Calu3 (cell line): ENCODE measurements at regions not wholly inside any gene's neighbourhood (a gene's known extent, or its start where the extent isn't known, plus 50 kb on each side); places are given as distances from the start of the nearest gene placed in this dataset.

Experiments
- BruUV-seq: library from RNA; stranded (reverse); fragments of 400-500 nt; replicated peaks from 2 replicates; lab custom pipeline; 2021; lab: Mats Ljungman, UMichigan
- CTCF ChIA-PET: fragments of 300-600 bp; sonication (Branson Sonifier 250); formaldehyde crosslinking; loops from one replicate; lab custom pipeline; 2022; ENCODE audit warnings: antibody characterized with exemption; lab: Charles Lee
- DNase-seq: peaks from one replicate; pipeline ENCODE4 v3.0.0; 2022
- H3K27ac Mint-ChIP-seq: one replicate; pipeline ENCODE4 v1.8.0; 2022; ENCODE audit warnings: mixed read lengths; ENCODE audit not compliant: unreplicated experiment
- H3K27me3 Mint-ChIP-seq: one replicate; pipeline ENCODE4 v1.8.0; 2022; ENCODE audit warnings: mixed read lengths; ENCODE audit not compliant: unreplicated experiment
- H3K36me3 Mint-ChIP-seq: one replicate; pipeline ENCODE4 v1.8.0; 2022; ENCODE audit warnings: mild to moderate bottlenecking, moderate library complexity, mixed read lengths; ENCODE audit not compliant: insufficient read depth, unreplicated experiment
- H3K4me1 Mint-ChIP-seq: one replicate; pipeline ENCODE4 v1.8.0; 2022; ENCODE audit warnings: mild to moderate bottlenecking, low read depth, mixed read lengths; ENCODE audit not compliant: unreplicated experiment
- H3K4me3 Mint-ChIP-seq: one replicate; pipeline ENCODE4 v1.8.0; 2022; ENCODE audit warnings: mild to moderate bottlenecking, low read depth, moderate library complexity, mixed read lengths; ENCODE audit not compliant: unreplicated experiment
- H3K9me3 Mint-ChIP-seq: one replicate; pipeline ENCODE4 v1.8.0; 2022; ENCODE audit warnings: low read depth, mixed read lengths; ENCODE audit not compliant: unreplicated experiment
- intact Hi-C: fragments of 100-400 bp; cut with micrococcal nuclease; formaldehyde crosslinking; loops from one replicate; pipeline ENCODE4 v1.10.0; 2022; ENCODE audit not compliant: unreplicated experiment
- TF ChIP-seq, protein P1 (sequence below): fragments of 200-600 bp; IDR thresholded peaks from one replicate; pipeline ENCODE4 v1.8.0; 2022; ENCODE audit warnings: antibody characterized with exemption; ENCODE audit not compliant: unreplicated experiment

DNA sequence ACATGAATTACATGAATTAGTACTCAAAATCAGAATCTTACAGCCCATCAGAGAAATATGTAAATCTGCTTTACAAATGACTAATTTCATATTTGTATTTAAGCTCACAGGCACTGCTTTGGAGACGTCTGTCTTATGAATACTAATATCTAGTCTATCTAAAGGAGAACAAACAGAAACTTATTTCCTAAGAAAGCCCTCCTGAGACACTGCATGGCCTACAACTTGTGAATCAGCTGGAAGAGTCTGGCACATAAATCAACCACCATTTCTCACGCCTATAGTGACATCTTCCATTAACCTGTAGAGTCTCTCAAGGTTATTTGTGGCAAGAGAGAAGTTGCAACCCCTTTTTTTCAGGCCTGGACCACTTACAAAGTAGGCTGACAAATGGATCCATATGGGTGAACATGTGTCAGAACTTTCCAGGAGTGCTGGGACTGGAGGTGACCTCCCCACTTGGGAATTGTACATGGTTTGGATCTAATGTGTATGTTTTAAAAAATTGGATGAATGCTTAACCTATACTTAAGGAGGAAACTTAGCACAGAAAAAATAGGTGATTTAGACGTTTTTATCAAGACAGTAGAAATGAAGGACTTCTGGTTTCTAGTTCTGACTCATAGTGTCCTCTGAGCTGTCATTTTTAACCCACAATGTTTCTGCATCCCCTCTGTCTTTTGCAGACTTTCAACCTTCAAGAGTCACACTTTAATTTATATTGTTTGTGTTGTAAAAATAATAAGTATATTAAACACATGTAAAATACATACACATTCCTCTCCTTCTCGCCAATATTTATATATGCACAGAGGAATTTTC lies 83.2 kb upstream of the ARHGAP24 start:
- H3K27me3 Mint-ChIP-seq, result no peaks in the 10 kb centered on the region
- no peaks in the 10 kb centered on the region for H3K9me3 Mint-ChIP-seq
- no TSS peak for BruUV-seq
- TF ChIP-seq, protein P1, sequence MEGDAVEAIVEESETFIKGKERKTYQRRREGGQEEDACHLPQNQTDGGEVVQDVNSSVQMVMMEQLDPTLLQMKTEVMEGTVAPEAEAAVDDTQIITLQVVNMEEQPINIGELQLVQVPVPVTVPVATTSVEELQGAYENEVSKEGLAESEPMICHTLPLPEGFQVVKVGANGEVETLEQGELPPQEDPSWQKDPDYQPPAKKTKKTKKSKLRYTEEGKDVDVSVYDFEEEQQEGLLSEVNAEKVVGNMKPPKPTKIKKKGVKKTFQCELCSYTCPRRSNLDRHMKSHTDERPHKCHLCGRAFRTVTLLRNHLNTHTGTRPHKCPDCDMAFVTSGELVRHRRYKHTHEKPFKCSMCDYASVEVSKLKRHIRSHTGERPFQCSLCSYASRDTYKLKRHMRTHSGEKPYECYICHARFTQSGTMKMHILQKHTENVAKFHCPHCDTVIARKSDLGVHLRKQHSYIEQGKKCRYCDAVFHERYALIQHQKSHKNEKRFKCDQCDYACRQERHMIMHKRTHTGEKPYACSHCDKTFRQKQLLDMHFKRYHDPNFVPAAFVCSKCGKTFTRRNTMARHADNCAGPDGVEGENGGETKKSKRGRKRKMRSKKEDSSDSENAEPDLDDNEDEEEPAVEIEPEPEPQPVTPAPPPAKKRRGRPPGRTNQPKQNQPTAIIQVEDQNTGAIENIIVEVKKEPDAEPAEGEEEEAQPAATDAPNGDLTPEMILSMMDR, result no peak
- no peak for DNase-seq
- H3K27ac Mint-ChIP-seq, result no peak overlapping the region
- CTCF ChIA-PET, result no interaction called here
- no peak overlapping the region for H3K4me3 Mint-ChIP-seq
- no peaks in the 10 kb centered on the region for H3K36me3 Mint-ChIP-seq
- H3K4me1 Mint-ChIP-seq, result no peaks in the 10 kb centered on the region
- intact Hi-C loops, result no loop called here

DNA sequence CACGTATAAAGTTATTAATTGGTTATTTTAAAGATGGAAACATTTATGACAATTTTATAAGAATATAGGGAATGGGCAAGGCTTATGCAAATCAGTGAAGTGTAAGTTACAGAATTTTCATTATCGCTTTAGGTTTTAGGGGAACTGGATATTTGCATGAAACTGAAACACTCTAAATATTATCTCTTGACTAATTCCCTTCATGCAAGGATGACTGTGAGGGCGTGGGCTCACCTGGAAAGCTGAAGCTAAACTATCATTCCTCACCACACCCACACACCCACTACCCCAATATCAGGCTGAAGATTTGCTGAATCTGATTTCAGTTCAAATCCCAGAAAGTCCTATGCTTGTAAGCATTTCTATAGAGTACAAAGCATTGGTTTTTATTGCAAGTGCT lies 81.7 kb upstream of the ARHGAP24 start:
- H3K4me1 Mint-ChIP-seq, result no peaks in the 10 kb centered on the region
- no peaks in the 10 kb centered on the region for H3K27me3 Mint-ChIP-seq
- intact Hi-C loops, result no loop called here

GRCh38 chr4:85398276-85398675 lies 76.7 kb upstream of the ARHGAP24 start:
- BruUV-seq, result no TSS peak
- no peaks in the 10 kb centered on the region for H3K4me1 Mint-ChIP-seq

More for the DNA sequence above, 81.7 kb upstream of the ARHGAP24 start:
- H3K36me3 Mint-ChIP-seq, result no peaks in the 10 kb centered on the region
- TF ChIP-seq, protein P1, result no peak
- BruUV-seq, result no TSS peak
- no peak overlapping the region for H3K4me3 Mint-ChIP-seq
- H3K9me3 Mint-ChIP-seq, result no peaks in the 10 kb centered on the region
- CTCF ChIA-PET, result no interaction called here
- no peak for DNase-seq
- no peak overlapping the region for H3K27ac Mint-ChIP-seq

DNA sequence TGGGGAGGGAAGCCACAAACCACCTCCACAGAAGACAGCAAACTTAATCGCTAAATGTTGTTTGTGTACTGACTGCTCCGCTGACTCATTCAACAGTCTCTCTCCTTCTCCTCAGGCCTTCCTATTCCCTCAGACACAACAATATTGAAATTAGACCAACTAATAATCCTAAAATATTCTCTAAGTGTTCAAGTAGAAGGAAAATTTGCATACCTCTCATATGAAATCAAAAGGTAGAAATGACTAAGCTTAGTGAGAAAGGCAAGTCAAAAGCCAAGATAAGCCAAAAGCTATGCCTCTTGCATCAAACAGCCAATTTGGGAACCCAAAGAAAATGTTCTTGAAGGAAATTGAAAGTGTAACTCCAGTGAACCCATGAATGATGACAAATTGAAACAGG lies 75.7 kb upstream of the ARHGAP24 start:
- no peaks in the 10 kb centered on the region for H3K9me3 Mint-ChIP-seq
- no peaks in the 10 kb centered on the region for H3K4me1 Mint-ChIP-seq
- CTCF ChIA-PET, result no interaction called here
- H3K27ac Mint-ChIP-seq, result no peak overlapping the region
- intact Hi-C loops, result no loop called here
- H3K4me3 Mint-ChIP-seq, result no peak overlapping the region
- H3K27me3 Mint-ChIP-seq, result no peaks in the 10 kb centered on the region
- no TSS peak for BruUV-seq
- TF ChIP-seq, protein P1, result no peak
- H3K36me3 Mint-ChIP-seq, result no peaks in the 10 kb centered on the region
- DNase-seq, result no peak

More at GRCh38 chr4:85398276-85398675, 76.7 kb upstream of the ARHGAP24 start:
- no peaks in the 10 kb centered on the region for H3K36me3 Mint-ChIP-seq
- no peak overlapping the region for H3K27ac Mint-ChIP-seq
- intact Hi-C loops, result no loop called here
- no peaks in the 10 kb centered on the region for H3K9me3 Mint-ChIP-seq
- H3K4me3 Mint-ChIP-seq, result no peak overlapping the region
- no peak for DNase-seq
- TF ChIP-seq, protein P1, result no peak
- no peaks in the 10 kb centered on the region for H3K27me3 Mint-ChIP-seq
- CTCF ChIA-PET, result interaction anchor here (0.7 kb wide), 1 partner anchor 327 kb away, joined by 4 read pairs; no protein-coding TSS in a partner anchor
